HG02623 (cell line): ENCODE measurements at regions not wholly inside any gene's neighbourhood (a gene's known extent, or its start where the extent isn't known, plus 50 kb on each side); places are given as distances from the start of the nearest gene placed in this dataset.
"Not testable (repeated sequence)": the region's sequence is repeated elsewhere in the genome, so short reads cannot be mapped to it uniquely, and the experiment has no call there.

Experiments used
- ATAC-seq: cut with Tn5 transposase; IDR thresholded peaks from one replicate; pipeline ENCODE4 v1.9.1; 2021; ENCODE audit warnings: moderate library complexity; ENCODE audit not compliant: unreplicated experiment

GRCh38 chr15:69597061-69597592, 144.5 kb downstream of the RPLP1 start:
- no peak for ATAC-seq

GRCh38 chr15:69599271-69599670, 146.7 kb downstream of the RPLP1 start:
- ATAC-seq: no peak

- no peak for ATAC-seq
Measured at GRCh38 chr15:69600556-69601085, 148.0 kb downstream of the RPLP1 start.

- no peak for ATAC-seq
Measured at GRCh38 chr15:69601711-69602504, 149.3 kb downstream of the RPLP1 start.

GRCh38 chr15:69602921-69603320, 150.3 kb downstream of the RPLP1 start:
- no peak for ATAC-seq

GRCh38 chr15:69603369-69604071, 150.9 kb downstream of the RPLP1 start:
- no peak for ATAC-seq

GRCh38 chr15:69604072-69604411, 151.4 kb downstream of the RPLP1 start:
- no peak for ATAC-seq

- ATAC-seq: no peak
Measured at GRCh38 chr15:69606144-69606543, 153.5 kb downstream of the RPLP1 start.

- no peak for ATAC-seq
Measured at GRCh38 chr15:69606921-69607500, 154.4 kb downstream of the RPLP1 start.

- ATAC-seq: no peak
Measured at GRCh38 chr15:69608661-69609060, 156.0 kb downstream of the RPLP1 start.

GRCh38 chr15:69609176-69609575, 156.6 kb downstream of the RPLP1 start:
- no peak for ATAC-seq

GRCh38 chr15:69609776-69610175, 157.2 kb downstream of the RPLP1 start:
- ATAC-seq: no peak

- no peak for ATAC-seq
Measured at GRCh38 chr15:69610277-69610676, 157.7 kb downstream of the RPLP1 start.

- no peak for ATAC-seq
Measured at GRCh38 chr15:69610858-69611257, 158.2 kb downstream of the RPLP1 start.

- no peak for ATAC-seq
Measured at GRCh38 chr15:69612112-69612511, 159.5 kb downstream of the RPLP1 start.

- no peak for ATAC-seq
Measured at GRCh38 chr15:69613182-69613581, 160.6 kb downstream of the RPLP1 start.

GRCh38 chr15:69613988-69614387, 161.4 kb downstream of the RPLP1 start:
- no peak for ATAC-seq

GRCh38 chr15:69615736-69616135, 163.1 kb downstream of the RPLP1 start:
- no peak for ATAC-seq

- ATAC-seq: no peak
Measured at GRCh38 chr15:69616558-69616957, 163.9 kb downstream of the RPLP1 start.

- ATAC-seq: not testable (repeated sequence)
Measured at GRCh38 chr15:69617144-69617543, 164.5 kb downstream of the RPLP1 start.

- no peak for ATAC-seq
Measured at GRCh38 chr15:69623392-69624154, 171.0 kb downstream of the RPLP1 start.
